ENCODE measurements at regions not wholly inside any gene's neighbourhood (a gene's known extent, or its start where the extent isn't known, plus 50 kb on each side); places are given as distances from the start of the nearest gene placed in this dataset.

- TF ChIP-seq CTCF (IDR thresholded peaks at IDR 0.05) (no peak), EZH2 (IDR thresholded peaks at IDR 0.05; ENCODE audit: borderline replicate concordance, insufficient read depth, low read depth, low read length, poor library complexity, severe bottlenecking) (no peak)
Measured at GRCh38 chr5:99179206-99179605, 250.4 kb upstream of the CHD1 start.

All from B cell (primary cell).